AG04449 (cell line): ENCODE measurements at regions not wholly inside any gene's neighbourhood (a gene's known extent, or its start where the extent isn't known, plus 50 kb on each side); places are given as distances from the start of the nearest gene placed in this dataset.

Experiments
- CTCF ChIA-PET: fragments of 350-600 bp; formaldehyde crosslinking; extraction: SDS; loops from one replicate; lab custom pipeline; 2021; ENCODE audit warnings: antibody characterized with exemption; lab: Yijun Ruan, JAX
- POLR2A ChIA-PET: fragments of 400-600, 350-600 bp; formaldehyde crosslinking; extraction: SDS; loops from one replicate; lab custom pipeline; 2020; ENCODE audit warnings: antibody characterized with exemption, inconsistent platforms; lab: Yijun Ruan, JAX
- DNase-seq: peaks from one replicate; pipeline ENCODE4 v3.0.0-alpha.2; 2010; ENCODE audit warnings: low read depth, low spot score
- H3K4me3 ChIP-seq: 2 replicates; pipeline ENCODE4 v1.5.1; 2011; ENCODE audit warnings: low read depth, mild to moderate bottlenecking, control low read depth, low read length
- CTCF ChIP-seq: IDR thresholded peaks from one replicate; pipeline ENCODE4 v1.5.1; 2011; ENCODE audit warnings: mild to moderate bottlenecking, moderate library complexity, low read length, control low read depth, inconsistent platforms; ENCODE audit not compliant: insufficient read depth; ENCODE audit errors: missing control alignments

- no peak for TF ChIP-seq CTCF
- CTCF ChIA-PET, result interaction anchor here (1.6 kb wide), 1 partner anchor 12 kb away, joined by 4 read pairs; no protein-coding TSS in a partner anchor
- no peak overlapping the region for H3K4me3 ChIP-seq
- POLR2A ChIA-PET, result no interaction called here
- DNase-seq, result no peak
Measured at GRCh38 chr4:64551125-64551524, 141.9 kb upstream of the TECRL start.

- ChIA-PET CTCF (no interaction called here), POLR2A (no interaction called here)
- H3K4me3 ChIP-seq, result no peak overlapping the region
- TF ChIP-seq CTCF, result no peak
- no peak for DNase-seq
Measured at GRCh38 chr4:64545593-64545992, 136.3 kb upstream of the TECRL start.

GRCh38 chr4:64539234-64539849, 130.1 kb upstream of the TECRL start:
- TF ChIP-seq CTCF, result peak; percentile 66
- POLR2A ChIA-PET, result no interaction called here

GRCh38 chr4:64538219-64538618, 129.0 kb upstream of the TECRL start:
- TF ChIP-seq CTCF, result no peak
- POLR2A ChIA-PET, result no interaction called here
- CTCF ChIA-PET, result interaction anchor here (0.6 to 1.3 kb wide), 2 partner anchors 13 to 19 kb away, joined by 3 to 4 read pairs; no protein-coding TSS in a partner anchor
- no peak for DNase-seq
- no peak overlapping the region for H3K4me3 ChIP-seq

More at GRCh38 chr4:64539234-64539849, 130.1 kb upstream of the TECRL start:
- CTCF ChIA-PET, result interaction anchor here (1.0 to 1.4 kb wide), 4 partner anchors 10 to 387 kb away, joined by 3 to 8 read pairs (median 4); no protein-coding TSS in a partner anchor
- DNase-seq, result peak; percentile 10
- H3K4me3 ChIP-seq, result no peak overlapping the region

- ChIA-PET POLR2A (no interaction called here), CTCF (no interaction called here)
- no peak for DNase-seq
Measured at GRCh38 chr4:64533637-64534036, 124.4 kb upstream of the TECRL start.

GRCh38 chr4:64533159-64533558, 123.9 kb upstream of the TECRL start:
- CTCF ChIA-PET, result no interaction called here
- DNase-seq, result no peak
- H3K4me3 ChIP-seq, result no peak overlapping the region
- TF ChIP-seq CTCF, result no peak
- POLR2A ChIA-PET, result no interaction called here

More at GRCh38 chr4:64533637-64534036, 124.4 kb upstream of the TECRL start:
- no peak for TF ChIP-seq CTCF
- H3K4me3 ChIP-seq, result no peak overlapping the region
